ENCODE measurements at regions not wholly inside any gene's neighbourhood (a gene's known extent, or its start where the extent isn't known, plus 50 kb on each side); places are given as distances from the start of the nearest gene placed in this dataset.

- TF ChIP-seq, protein P1, sequence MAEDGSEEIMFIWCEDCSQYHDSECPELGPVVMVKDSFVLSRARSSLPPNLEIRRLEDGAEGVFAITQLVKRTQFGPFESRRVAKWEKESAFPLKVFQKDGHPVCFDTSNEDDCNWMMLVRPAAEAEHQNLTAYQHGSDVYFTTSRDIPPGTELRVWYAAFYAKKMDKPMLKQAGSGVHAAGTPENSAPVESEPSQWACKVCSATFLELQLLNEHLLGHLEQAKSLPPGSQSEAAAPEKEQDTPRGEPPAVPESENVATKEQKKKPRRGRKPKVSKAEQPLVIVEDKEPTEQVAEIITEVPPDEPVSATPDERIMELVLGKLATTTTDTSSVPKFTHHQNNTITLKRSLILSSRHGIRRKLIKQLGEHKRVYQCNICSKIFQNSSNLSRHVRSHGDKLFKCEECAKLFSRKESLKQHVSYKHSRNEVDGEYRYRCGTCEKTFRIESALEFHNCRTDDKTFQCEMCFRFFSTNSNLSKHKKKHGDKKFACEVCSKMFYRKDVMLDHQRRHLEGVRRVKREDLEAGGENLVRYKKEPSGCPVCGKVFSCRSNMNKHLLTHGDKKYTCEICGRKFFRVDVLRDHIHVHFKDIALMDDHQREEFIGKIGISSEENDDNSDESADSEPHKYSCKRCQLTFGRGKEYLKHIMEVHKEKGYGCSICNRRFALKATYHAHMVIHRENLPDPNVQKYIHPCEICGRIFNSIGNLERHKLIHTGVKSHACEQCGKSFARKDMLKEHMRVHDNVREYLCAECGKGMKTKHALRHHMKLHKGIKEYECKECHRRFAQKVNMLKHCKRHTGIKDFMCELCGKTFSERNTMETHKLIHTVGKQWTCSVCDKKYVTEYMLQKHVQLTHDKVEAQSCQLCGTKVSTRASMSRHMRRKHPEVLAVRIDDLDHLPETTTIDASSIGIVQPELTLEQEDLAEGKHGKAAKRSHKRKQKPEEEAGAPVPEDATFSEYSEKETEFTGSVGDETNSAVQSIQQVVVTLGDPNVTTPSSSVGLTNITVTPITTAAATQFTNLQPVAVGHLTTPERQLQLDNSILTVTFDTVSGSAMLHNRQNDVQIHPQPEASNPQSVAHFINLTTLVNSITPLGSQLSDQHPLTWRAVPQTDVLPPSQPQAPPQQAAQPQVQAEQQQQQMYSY (CRISPR knock-in tag; IDR thresholded peaks at IDR 0.05), result no peak
- no peak for TF ChIP-seq CREB1 (CRISPR knock-in tag; IDR thresholded peaks at IDR 0.05)
These were observed 731.3 kb downstream of the UQCRFS1 start (continued) for GRCh38 chr19:28481674-28482073.

- no peaks in the 10 kb centered on the region for H3K27me3 Mint-ChIP-seq (ENCODE audit: low read depth)
- peaks cover 8% of the 10 kb centered on the region for H3K36me3 Mint-ChIP-seq
- DNase-seq (ENCODE audit: low spot score) (no peak), ATAC-seq (no peak)
- ChIA-PET CTCF (no interaction called here), POLR2A (no interaction called here)
- H3K4me1 Mint-ChIP-seq, result peaks cover 14% of the 10 kb centered on the region
- H3K9me3 Mint-ChIP-seq, result peaks cover 8% of the 10 kb centered on the region; the same call in 1 of the 2 replicates
- no peak overlapping the region for H3K27ac Mint-ChIP-seq
- TF ChIP-seq ZNF671 (CRISPR knock-in tag; IDR thresholded peaks at IDR 0.05) (no peak), GABPB1 (CRISPR knock-in tag; IDR thresholded peaks at IDR 0.05) (no peak), FOXP1 (CRISPR knock-in tag; IDR thresholded peaks at IDR 0.05; ENCODE audit: borderline replicate concordance) (no peak), SP1 (CRISPR knock-in tag; conservative IDR thresholded peaks at IDR 0.05) (no peak), ZBTB21 (CRISPR knock-in tag; IDR thresholded peaks at IDR 0.05; ENCODE audit: borderline replicate concordance) (no peak), NR3C1 (CRISPR knock-in tag; conservative IDR thresholded peaks at IDR 0.05; ENCODE audit: low read depth) (no peak), NFATC4 (CRISPR knock-in tag; IDR thresholded peaks at IDR 0.05) (no peak), AR (CRISPR knock-in tag; IDR thresholded peaks at IDR 0.05) (no peak), EMX1 (CRISPR knock-in tag; IDR thresholded peaks at IDR 0.05) (no peak), TCF7 (CRISPR knock-in tag; IDR thresholded peaks at IDR 0.05; ENCODE audit: low read depth) (no peak)
- TF ChIP-seq, protein P2, sequence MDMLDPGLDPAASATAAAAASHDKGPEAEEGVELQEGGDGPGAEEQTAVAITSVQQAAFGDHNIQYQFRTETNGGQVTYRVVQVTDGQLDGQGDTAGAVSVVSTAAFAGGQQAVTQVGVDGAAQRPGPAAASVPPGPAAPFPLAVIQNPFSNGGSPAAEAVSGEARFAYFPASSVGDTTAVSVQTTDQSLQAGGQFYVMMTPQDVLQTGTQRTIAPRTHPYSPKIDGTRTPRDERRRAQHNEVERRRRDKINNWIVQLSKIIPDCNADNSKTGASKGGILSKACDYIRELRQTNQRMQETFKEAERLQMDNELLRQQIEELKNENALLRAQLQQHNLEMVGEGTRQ (CRISPR knock-in tag; IDR thresholded peaks at IDR 0.05), result no peak
- H3K4me3 Mint-ChIP-seq, result no peak overlapping the region
These were observed 737.4 kb downstream of the UQCRFS1 start for GRCh38 chr19:28475525-28475924.

GRCh38 chr19:28472843-28473242 lies 740.1 kb downstream of the UQCRFS1 start:
- H3K36me3 Mint-ChIP-seq, result no peaks in the 10 kb centered on the region
- POLR2A ChIA-PET, result no interaction called here
- ATAC-seq (no peak), DNase-seq (ENCODE audit: low spot score) (no peak)
- H3K27ac Mint-ChIP-seq, result no peak overlapping the region
- no peaks in the 10 kb centered on the region for H3K9me3 Mint-ChIP-seq
- TF ChIP-seq ATF3 (CRISPR knock-in tag; conservative IDR thresholded peaks at IDR 0.05) (no peak), TEAD4 (CRISPR knock-in tag; IDR thresholded peaks at IDR 0.05) (no peak), ZNF671 (CRISPR knock-in tag; IDR thresholded peaks at IDR 0.05) (no peak), ZMAT4 (CRISPR knock-in tag; IDR thresholded peaks at IDR 0.05) (no peak), SOX15 (CRISPR knock-in tag; IDR thresholded peaks at IDR 0.05) (no peak), ZNF263 (CRISPR knock-in tag; IDR thresholded peaks at IDR 0.05; ENCODE audit: low read depth) (no peak)
- peaks cover 29% of the 10 kb centered on the region for H3K4me1 Mint-ChIP-seq
- H3K4me3 Mint-ChIP-seq, result no peak overlapping the region
- H3K27me3 Mint-ChIP-seq (ENCODE audit: low read depth), result no peaks in the 10 kb centered on the region
- CTCF ChIA-PET, result interaction anchor here (1.0 to 1.4 kb wide), 3 partner anchors 26 to 161 kb away, joined by 3 to 5 read pairs (median 3); no protein-coding TSS in a partner anchor

All from WTC11 (cell line).